Endothelial cell of umbilical vein (primary cell): ENCODE measurements at regions not wholly inside any gene's neighbourhood (a gene's known extent, or its start where the extent isn't known, plus 50 kb on each side); places are given as distances from the start of the nearest gene placed in this dataset.

Experiments
- CTCF ChIP-seq, 2 donors: IDR thresholded peaks; 1 replicate in 1 of 2; 2 replicates in 1 of 2; pipeline ENCODE4 v1.5.1; 2011; ENCODE audit warnings: low read length in 2 of 2, mild to moderate bottlenecking in 2 of 2, moderate library complexity in 2 of 2, control low read depth in 1 of 2, inconsistent platforms in 1 of 2, low read depth in 1 of 2; ENCODE audit not compliant: insufficient read depth in 1 of 2; ENCODE audit errors: extremely low read depth in 1 of 2
- EZH2 ChIP-seq: IDR thresholded peaks from 2 replicates; pipeline ENCODE4 v1.6.1; 2012; ENCODE audit warnings: borderline replicate concordance, low read depth, mild to moderate bottlenecking, moderate library complexity, low read length, inconsistent platforms; ENCODE audit not compliant: severe bottlenecking
- FOS ChIP-seq: IDR thresholded peaks from 2 replicates; pipeline ENCODE4 v1.6.1; 2011; ENCODE audit warnings: mild to moderate bottlenecking, low read length, moderate library complexity, borderline replicate concordance; ENCODE audit not compliant: insufficient read depth
- GATA2 ChIP-seq: IDR thresholded peaks from 2 replicates; pipeline ENCODE4 v1.7.0; 2011; ENCODE audit warnings: low read depth, mild to moderate bottlenecking, moderate library complexity, mixed read lengths, low read length; ENCODE audit not compliant: insufficient read length, insufficient read depth
- MAX ChIP-seq: IDR thresholded peaks from 2 replicates; pipeline ENCODE4 v1.6.1; 2011; ENCODE audit not compliant: insufficient read depth, insufficient read length
- MYC ChIP-seq: IDR thresholded peaks from one replicate; pipeline ENCODE4 v1.6.1; 2011; ENCODE audit warnings: mild to moderate bottlenecking, low read depth, low read length
- POLR2A ChIP-seq: IDR thresholded peaks from 2 replicates; pipeline ENCODE4 v1.6.1; 2012; ENCODE audit warnings: low read depth, mild to moderate bottlenecking, control low read depth, low read length
- POLR2AphosphoS5 ChIP-seq: IDR thresholded peaks from 2 replicates; pipeline ENCODE4 v1.6.1; 2012; ENCODE audit warnings: low read depth, mild to moderate bottlenecking, control low read depth, low read length, moderate library complexity; ENCODE audit not compliant: insufficient read depth

- TF ChIP-seq CTCF (IDR thresholded peaks at IDR 0.05; ENCODE audit: extremely low read depth in 1 of 2, insufficient read depth in 1 of 2, low read depth in 1 of 2, low read length in 2 of 2): no peak
- no peak for TF ChIP-seq POLR2AphosphoS5
- no peak for TF ChIP-seq POLR2A
- TF ChIP-seq MAX: no peak
- TF ChIP-seq EZH2: no peak
- TF ChIP-seq MYC: no peak
- TF ChIP-seq GATA2: no peak
- no peak for TF ChIP-seq FOS
Measured at GRCh38 chr2:207243601-207244000, 77.9 kb upstream of the KLF7 start.
